Stimulated activated CD8-positive, alpha-beta memory T cell treated with anti-CD3 and anti-CD28 coated beads, Interleukin-2, amount 100 ng/mL, for 1 hour (primary cell): ENCODE measurements at regions not wholly inside any gene's neighbourhood (a gene's known extent, or its start where the extent isn't known, plus 50 kb on each side); places are given as distances from the start of the nearest gene placed in this dataset.

Experiments
- DNase-seq, 2 donors: peaks; one replicate each; pipeline ENCODE4 v3.0.0-alpha.2; 2020; ENCODE audit warnings: low read depth in 2 of 2

DNA sequence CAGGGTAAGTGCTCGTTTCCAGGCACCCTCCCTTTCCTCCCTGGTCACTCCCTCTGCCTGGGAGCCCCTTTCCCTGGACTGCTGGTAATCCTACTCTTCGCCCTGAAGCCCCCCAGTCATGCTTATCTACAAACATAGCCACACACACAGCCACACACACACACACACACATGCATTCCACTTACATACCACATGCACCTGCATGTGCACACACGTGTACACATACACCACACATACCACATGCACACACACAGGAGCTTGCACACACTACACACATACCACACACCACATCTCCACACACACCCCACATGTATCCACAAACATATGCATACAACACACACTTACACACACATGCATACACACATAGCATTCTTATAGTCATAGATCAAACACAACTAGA is 358.5 kb downstream of the GADD45G start:
- no peak for DNase-seq

GRCh38 chr9:89967527-89967926 is 362.7 kb downstream of the GADD45G start:
- no peak for DNase-seq

GRCh38 chr9:89969156-89969675 is 364.4 kb downstream of the GADD45G start:
- DNase-seq, result no peak

DNA sequence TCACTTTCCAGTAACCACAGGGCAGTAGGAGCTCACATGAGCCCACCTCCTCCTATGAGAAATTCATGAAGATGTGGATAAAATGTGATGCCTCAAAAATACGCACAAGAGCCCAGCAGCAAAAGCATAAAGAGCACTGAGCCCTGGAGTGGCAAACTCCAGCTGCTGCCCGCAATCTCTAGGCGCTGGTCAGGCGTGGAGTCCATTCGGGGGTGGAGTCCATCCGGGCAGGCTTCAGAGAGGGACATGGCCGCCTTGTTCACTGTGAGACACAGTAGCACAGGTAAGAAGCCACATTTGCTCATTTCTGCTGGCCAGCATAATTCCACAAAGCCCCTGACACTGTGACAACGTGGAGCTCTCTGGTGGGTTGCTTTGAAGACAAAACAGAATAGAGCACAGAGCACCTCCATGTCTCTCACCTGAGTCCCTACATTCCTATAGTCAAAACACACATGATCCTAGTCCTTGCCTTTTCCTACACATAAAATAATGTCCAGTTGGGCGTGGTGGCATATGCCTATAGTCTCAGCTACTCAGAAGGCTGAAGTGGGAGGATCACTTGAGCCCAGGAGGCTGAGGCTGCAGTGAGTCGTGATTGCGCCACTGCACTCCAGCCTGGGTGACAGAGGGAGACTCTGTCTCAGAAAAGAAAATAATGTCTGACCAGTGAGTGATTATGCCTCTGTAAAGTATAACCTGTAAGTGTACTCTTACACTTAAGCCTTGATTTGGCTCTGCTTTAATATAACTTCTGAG is 365.2 kb downstream of the GADD45G start:
- DNase-seq, result no peak

DNA sequence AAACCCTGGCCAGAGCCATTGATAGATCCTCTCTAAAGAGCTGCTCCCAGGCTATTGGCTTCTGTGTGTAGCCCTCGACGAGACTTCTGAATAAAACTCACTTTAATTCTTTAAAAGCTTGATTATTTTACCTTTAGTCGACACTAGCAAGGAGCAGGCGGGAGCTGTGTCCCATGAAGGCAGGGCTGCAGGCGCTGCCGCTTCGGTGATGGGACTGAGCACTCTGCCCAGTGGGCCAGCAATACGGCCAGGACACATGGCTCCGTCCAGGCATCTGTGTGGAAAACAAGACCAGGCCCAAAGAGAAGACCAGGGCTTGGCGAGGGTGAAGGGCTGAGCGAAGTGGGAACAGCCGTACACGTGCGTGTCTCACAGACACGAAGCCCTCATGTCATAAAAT is 365.9 kb downstream of the GADD45G start:
- no peak for DNase-seq

- no peak for DNase-seq
Observed at GRCh38 chr9:89972535-89972934, 367.7 kb downstream of the GADD45G start.

GRCh38 chr9:89974582-89974981 is 369.8 kb downstream of the GADD45G start:
- DNase-seq, result no peak

GRCh38 chr9:89975024-89975423 is 370.2 kb downstream of the GADD45G start:
- DNase-seq, result no peak

- DNase-seq, result no peak
Observed at GRCh38 chr9:89975630-89976029, 370.8 kb downstream of the GADD45G start.

DNA sequence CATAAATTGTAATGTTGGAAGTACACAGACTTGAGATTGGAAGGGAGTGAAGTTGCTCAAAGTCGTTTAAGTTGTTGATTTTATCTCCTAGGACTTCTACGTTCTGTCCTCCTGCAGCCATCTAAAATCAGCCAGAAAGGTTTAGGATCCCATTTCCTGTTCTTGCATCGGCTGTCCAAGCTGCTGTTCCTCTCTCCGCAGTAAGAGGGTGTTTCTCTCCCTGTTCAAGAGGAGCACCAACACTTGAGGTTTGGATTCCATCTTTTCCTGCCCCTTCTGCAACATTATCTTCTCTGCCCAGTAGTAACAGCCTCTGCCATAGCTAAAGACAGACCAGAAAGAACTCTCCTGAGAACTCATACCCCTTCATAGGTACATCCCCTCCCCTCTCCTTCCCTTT is 373.4 kb downstream of the GADD45G start:
- DNase-seq, result no peak

- no peak for DNase-seq
Observed at GRCh38 chr9:89980600-89980999, 375.8 kb downstream of the GADD45G start.

- DNase-seq, result no peak
Observed at GRCh38 chr9:89982016-89982415, 377.2 kb downstream of the GADD45G start.

DNA sequence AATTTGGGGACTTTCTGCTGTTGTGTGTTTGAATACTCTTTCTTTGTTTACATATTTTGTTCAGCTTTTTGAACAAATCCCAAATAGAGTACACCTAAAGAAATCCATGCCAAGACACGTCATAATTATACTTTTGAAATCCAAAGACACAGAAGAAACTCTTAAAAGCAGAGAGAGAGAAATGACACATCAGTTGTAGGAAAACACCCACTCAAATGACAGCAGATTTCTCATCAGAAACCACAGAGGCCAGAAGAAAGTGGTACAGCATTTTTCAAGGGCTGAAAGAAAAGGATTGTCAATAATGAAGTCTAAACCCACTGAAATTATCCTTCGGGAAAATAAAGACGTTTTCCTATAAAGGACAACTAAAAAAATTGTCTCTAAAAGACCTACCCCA is 378.6 kb downstream of the GADD45G start:
- no peak for DNase-seq

- no peak for DNase-seq
Observed at GRCh38 chr9:89984214-89984613, 379.4 kb downstream of the GADD45G start.

DNA sequence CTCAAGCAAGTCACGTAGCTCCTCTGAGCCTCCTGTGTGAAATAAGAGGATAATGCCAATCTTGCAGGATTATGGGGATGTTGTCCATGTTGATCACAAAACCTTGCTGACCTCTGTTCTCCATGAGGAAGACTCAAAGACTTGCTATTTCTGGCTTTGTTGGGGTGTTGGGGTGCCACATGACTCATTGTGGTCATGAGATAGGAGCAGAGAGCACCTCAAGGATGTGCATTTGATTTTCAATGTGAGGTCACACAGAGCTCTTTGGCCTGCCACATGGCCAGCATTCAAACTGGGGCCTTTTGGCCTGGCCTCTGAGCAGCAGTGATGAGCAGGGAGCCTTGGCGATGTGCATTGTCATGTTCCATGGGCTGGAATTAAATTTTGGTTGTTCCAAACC is 380.3 kb downstream of the GADD45G start:
- no peak for DNase-seq

DNA sequence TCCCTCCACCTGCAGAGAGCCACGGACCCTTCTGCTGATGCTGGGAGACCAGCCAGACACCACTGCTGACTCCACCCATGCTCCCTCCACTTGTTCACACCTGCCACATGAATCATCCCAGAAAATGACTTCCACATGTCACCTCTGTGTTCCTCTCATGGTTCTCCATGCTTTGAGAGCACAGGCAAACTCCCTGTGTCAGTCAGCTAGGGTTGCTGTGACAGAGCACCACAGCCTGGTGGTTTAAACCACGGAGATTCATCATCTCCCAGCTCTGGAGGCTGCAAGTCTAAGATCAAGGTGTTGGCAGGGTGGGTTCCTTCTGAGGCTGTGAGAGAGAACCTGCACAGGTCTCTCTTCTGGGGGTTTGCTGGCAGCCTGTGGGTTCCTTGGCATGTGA is 381.4 kb downstream of the GADD45G start:
- DNase-seq, result no peak

DNA sequence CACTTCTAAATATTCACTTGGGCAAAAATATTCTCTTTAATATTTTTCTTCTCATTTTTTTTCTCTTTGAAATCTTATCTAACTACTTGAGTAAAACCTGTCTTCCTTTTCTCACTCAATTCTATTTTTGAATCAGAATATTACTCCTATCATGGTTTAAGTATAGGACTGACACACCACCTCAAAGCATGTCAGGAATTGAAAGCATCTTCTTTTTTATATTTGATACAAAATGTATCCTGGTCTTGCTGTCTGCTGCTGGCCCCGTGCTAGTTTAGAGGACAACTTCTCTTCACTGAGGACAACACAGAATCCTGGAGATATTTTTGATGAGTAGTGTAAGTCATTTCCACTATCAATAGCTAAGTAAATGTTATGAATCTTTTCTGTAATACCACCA is 383.6 kb downstream of the GADD45G start:
- no peak for DNase-seq

DNA sequence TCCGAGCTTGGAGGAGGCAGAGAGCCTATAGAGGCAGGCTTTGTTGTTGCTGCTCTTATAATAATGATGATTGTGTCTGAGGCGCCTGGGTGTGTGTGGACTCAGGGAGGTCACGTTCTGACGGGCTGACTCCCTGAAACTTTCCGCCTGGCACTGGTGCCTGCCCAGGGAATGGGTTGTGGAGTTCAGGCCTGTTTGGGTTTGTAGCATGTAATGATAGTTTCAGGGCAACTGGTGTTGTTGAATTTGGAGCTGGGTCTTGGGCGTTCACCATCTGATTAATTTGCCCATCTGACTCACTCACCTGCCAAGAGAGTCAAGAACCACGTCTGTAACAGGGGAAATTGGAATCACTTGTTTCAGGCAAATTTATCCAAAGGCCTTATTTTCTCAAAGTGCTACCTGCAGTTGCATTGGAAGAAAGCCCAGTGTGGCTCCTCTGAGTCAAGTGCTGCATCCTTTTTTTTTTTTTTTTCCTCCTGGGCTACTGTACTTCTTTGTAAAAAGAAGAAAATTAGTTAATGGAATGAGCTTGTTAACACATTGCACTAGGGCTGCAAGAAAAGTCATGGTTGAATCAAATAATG is 386.5 kb downstream of the GADD45G start:
- DNase-seq, result no peak

GRCh38 chr9:89992326-89993198 is 387.8 kb downstream of the GADD45G start:
- DNase-seq, result no peak

DNA sequence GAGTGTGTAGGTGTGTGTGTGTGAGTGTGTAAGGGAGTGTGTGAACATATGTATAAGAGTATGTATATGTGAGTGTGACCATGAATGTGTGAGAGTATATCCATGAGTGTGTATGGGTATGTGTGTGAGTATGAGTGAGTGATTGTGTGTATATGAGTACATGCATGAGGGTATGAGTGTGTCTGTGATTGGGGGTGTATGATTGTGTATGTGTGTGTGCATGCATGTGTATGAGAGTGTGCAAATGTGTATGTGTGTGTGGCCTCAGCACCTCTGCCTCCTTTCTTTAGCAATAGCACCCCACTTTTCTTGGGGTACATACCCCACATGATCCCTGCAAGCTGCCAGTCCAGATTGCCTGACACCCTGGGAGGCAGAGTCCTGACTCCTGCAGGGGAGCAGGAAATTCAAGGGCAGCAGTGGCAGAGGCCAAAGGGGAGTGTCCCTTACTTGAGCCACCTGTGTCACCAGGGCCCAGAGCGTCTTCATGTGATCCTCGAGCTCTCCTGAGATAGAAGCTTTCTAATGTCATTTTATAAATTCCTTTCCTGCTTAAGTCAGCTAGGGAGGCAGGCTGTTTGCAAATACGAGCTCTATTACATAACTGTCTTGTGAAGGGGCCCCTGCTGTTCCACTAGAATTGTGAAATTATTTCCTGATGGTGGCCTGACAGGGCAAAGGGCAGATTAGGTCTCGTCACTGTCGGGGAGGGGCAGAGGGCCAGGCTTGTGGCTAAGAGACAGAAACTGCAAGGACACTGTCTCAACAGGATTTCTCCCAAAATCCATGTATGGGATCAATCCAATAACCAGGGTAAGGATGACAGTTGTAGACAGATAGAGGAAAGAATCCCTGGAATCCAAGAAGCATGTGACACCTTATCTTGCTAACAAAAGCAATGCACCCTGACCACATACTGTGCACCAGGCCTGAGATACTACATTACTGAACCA is 389.1 kb downstream of the GADD45G start:
- no peak for DNase-seq

DNA sequence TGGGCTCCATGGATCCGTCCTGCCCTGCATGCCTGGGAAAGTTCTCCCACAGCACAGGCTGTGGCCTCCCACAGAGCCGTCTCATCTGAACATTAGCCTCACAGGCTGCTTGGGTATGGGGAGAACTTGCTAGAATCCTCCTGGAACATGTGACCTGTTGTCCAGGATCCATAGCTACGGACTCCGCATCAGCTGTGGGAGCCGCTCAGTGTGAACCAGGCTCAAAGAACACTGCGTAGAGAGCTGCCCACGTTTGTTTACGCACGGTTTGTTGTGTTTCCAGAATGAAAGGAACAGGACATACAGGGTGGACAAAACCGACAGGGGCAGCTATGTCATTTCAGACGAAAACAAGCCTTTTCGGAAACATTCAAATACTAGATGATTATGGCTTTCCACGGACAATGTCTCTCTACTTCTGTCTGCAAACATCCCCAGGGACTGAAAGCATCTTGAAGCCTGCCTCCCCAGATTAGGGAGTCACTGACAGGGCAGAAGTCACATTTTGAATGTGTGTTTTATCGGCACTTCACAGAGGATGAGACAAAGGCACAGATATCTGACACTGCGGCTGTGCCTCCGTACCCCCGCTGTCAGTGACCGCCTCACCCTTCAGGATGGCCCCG is 390.3 kb downstream of the GADD45G start:
- DNase-seq, result no peak
